IPS-20b (cell line): ENCODE measurements at regions not wholly inside any gene's neighbourhood (a gene's known extent, or its start where the extent isn't known, plus 50 kb on each side); places are given as distances from the start of the nearest gene placed in this dataset.

Experiments
- H3K27ac ChIP-seq: one replicate; pipeline ENCODE4 v1.5.1; 2013; ENCODE audit warnings: low read length
- H3K27me3 ChIP-seq: 2 replicates; pipeline ENCODE4 v1.6.1; 2013; ENCODE audit warnings: mild to moderate bottlenecking, low read length, inconsistent platforms; ENCODE audit not compliant: insufficient read depth
- H3K36me3 ChIP-seq: 2 replicates; pipeline ENCODE4 v1.6.1; 2013; ENCODE audit warnings: low read depth, mild to moderate bottlenecking, inconsistent platforms, low read length, moderate library complexity; ENCODE audit not compliant: insufficient read depth
- H3K4me1 ChIP-seq: 2 replicates; pipeline ENCODE4 v1.6.1; 2013; ENCODE audit warnings: mild to moderate bottlenecking, control low read depth, inconsistent platforms, low read length, moderate library complexity; ENCODE audit not compliant: insufficient read depth
- H3K4me3 ChIP-seq: 2 replicates; pipeline ENCODE4 v1.5.1; 2013; ENCODE audit warnings: mild to moderate bottlenecking, low read length, inconsistent platforms
- H3K9ac ChIP-seq: 2 replicates; pipeline ENCODE4 v1.6.1; 2013; ENCODE audit warnings: low read depth, mild to moderate bottlenecking, inconsistent platforms, low read length, moderate library complexity
- H3K9me3 ChIP-seq: 2 replicates; pipeline ENCODE4 v1.6.1; 2013; ENCODE audit warnings: mild to moderate bottlenecking, low read depth, low read length, inconsistent platforms; ENCODE audit not compliant: insufficient read depth

GRCh38 chr13:74406420-74406819 is 272.2 kb upstream of the KLF12 start:
- Histone ChIP-seq H3K36me3 (no peaks in the 10 kb centered on the region), H3K4me3 (no peak overlapping the region), H3K9me3 (no peaks in the 10 kb centered on the region), H3K9ac (no peak overlapping the region), H3K4me1 (no peaks in the 10 kb centered on the region), H3K27ac (no peak overlapping the region), H3K27me3 (no peaks in the 10 kb centered on the region)

- Histone ChIP-seq H3K9ac (no peak overlapping the region), H3K27ac (no peak overlapping the region), H3K27me3 (no peaks in the 10 kb centered on the region), H3K4me3 (no peak overlapping the region), H3K36me3 (no peaks in the 10 kb centered on the region), H3K9me3 (no peaks in the 10 kb centered on the region), H3K4me1 (no peaks in the 10 kb centered on the region)
Measured at GRCh38 chr13:74398599-74398998, 264.4 kb upstream of the KLF12 start.

- Histone ChIP-seq H3K27me3 (no peaks in the 10 kb centered on the region), H3K27ac (no peak overlapping the region), H3K9ac (no peak overlapping the region), H3K9me3 (no peaks in the 10 kb centered on the region), H3K36me3 (no peaks in the 10 kb centered on the region), H3K4me3 (no peak overlapping the region), H3K4me1 (no peaks in the 10 kb centered on the region)
Measured at GRCh38 chr13:74389056-74389455, 254.9 kb upstream of the KLF12 start.

- no peak overlapping the region for H3K9ac ChIP-seq
- H3K27me3 ChIP-seq, result no peaks in the 10 kb centered on the region
- no peaks in the 10 kb centered on the region for H3K4me1 ChIP-seq
- H3K27ac ChIP-seq, result no peak overlapping the region
- no peaks in the 10 kb centered on the region for H3K36me3 ChIP-seq
- H3K4me3 ChIP-seq, result no peak overlapping the region
- no peaks in the 10 kb centered on the region for H3K9me3 ChIP-seq
Measured at GRCh38 chr13:74388626-74389025, 254.4 kb upstream of the KLF12 start.

- Histone ChIP-seq H3K36me3 (no peaks in the 10 kb centered on the region), H3K9ac (no peak overlapping the region), H3K27ac (no peak overlapping the region), H3K9me3 (no peaks in the 10 kb centered on the region), H3K27me3 (no peaks in the 10 kb centered on the region), H3K4me3 (no peak overlapping the region), H3K4me1 (no peaks in the 10 kb centered on the region)
Measured at GRCh38 chr13:74372511-74372910, 238.3 kb upstream of the KLF12 start.

- Histone ChIP-seq H3K27me3 (no peaks in the 10 kb centered on the region), H3K4me1 (no peaks in the 10 kb centered on the region), H3K27ac (no peak overlapping the region), H3K4me3 (no peak overlapping the region), H3K9me3 (no peaks in the 10 kb centered on the region), H3K36me3 (no peaks in the 10 kb centered on the region), H3K9ac (no peak overlapping the region)
Measured at GRCh38 chr13:74367193-74367592, 233.0 kb upstream of the KLF12 start.

- Histone ChIP-seq H3K36me3 (no peaks in the 10 kb centered on the region), H3K27ac (no peak overlapping the region), H3K9me3 (no peaks in the 10 kb centered on the region), H3K4me1 (no peaks in the 10 kb centered on the region), H3K9ac (no peak overlapping the region), H3K27me3 (no peaks in the 10 kb centered on the region), H3K4me3 (no peak overlapping the region)
Measured at GRCh38 chr13:74361274-74361673, 227.1 kb upstream of the KLF12 start.

GRCh38 chr13:74346960-74347359 is 212.8 kb upstream of the KLF12 start:
- no peak overlapping the region for H3K9ac ChIP-seq

GRCh38 chr13:74338341-74338740 is 204.1 kb upstream of the KLF12 start:
- no peak overlapping the region for H3K9ac ChIP-seq
- no peak overlapping the region for H3K4me3 ChIP-seq
- H3K9me3 ChIP-seq, result no peaks in the 10 kb centered on the region

More at GRCh38 chr13:74346960-74347359, 212.8 kb upstream of the KLF12 start:
- H3K9me3 ChIP-seq, result no peaks in the 10 kb centered on the region
- H3K4me3 ChIP-seq, result no peak overlapping the region
- H3K27me3 ChIP-seq, result no peaks in the 10 kb centered on the region
- no peaks in the 10 kb centered on the region for H3K36me3 ChIP-seq
- H3K27ac ChIP-seq, result no peak overlapping the region
- no peaks in the 10 kb centered on the region for H3K4me1 ChIP-seq

GRCh38 chr13:74336546-74336945 is 202.3 kb upstream of the KLF12 start:
- Histone ChIP-seq H3K27ac (no peak overlapping the region), H3K36me3 (no peaks in the 10 kb centered on the region), H3K4me3 (no peak overlapping the region)

More at GRCh38 chr13:74338341-74338740, 204.1 kb upstream of the KLF12 start:
- H3K27ac ChIP-seq, result no peak overlapping the region
- peaks cover 5% of the 10 kb centered on the region; the same call in 1 of the 2 replicates for H3K4me1 ChIP-seq
- H3K36me3 ChIP-seq, result no peaks in the 10 kb centered on the region
- H3K27me3 ChIP-seq, result no peaks in the 10 kb centered on the region

GRCh38 chr13:74335370-74335769 is 201.2 kb upstream of the KLF12 start:
- H3K36me3 ChIP-seq, result no peaks in the 10 kb centered on the region
- H3K4me3 ChIP-seq, result no peak overlapping the region
- H3K9me3 ChIP-seq, result no peaks in the 10 kb centered on the region
- peaks cover 5% of the 10 kb centered on the region; the same call in 1 of the 2 replicates for H3K4me1 ChIP-seq
- no peak overlapping the region for H3K9ac ChIP-seq
- no peaks in the 10 kb centered on the region for H3K27me3 ChIP-seq
- H3K27ac ChIP-seq, result no peak overlapping the region

More at GRCh38 chr13:74336546-74336945, 202.3 kb upstream of the KLF12 start:
- no peak overlapping the region for H3K9ac ChIP-seq
- H3K9me3 ChIP-seq, result no peaks in the 10 kb centered on the region
- H3K27me3 ChIP-seq, result no peaks in the 10 kb centered on the region
- H3K4me1 ChIP-seq, result peaks cover 5% of the 10 kb centered on the region; the same call in 1 of the 2 replicates

GRCh38 chr13:74329962-74330361 is 195.8 kb upstream of the KLF12 start:
- Histone ChIP-seq H3K27me3 (no peaks in the 10 kb centered on the region), H3K36me3 (no peaks in the 10 kb centered on the region), H3K4me1 (no peaks in the 10 kb centered on the region), H3K27ac (no peak overlapping the region), H3K9ac (no peak overlapping the region), H3K4me3 (no peak overlapping the region), H3K9me3 (no peaks in the 10 kb centered on the region)

- no peaks in the 10 kb centered on the region for H3K27me3 ChIP-seq
- H3K27ac ChIP-seq, result no peak overlapping the region
- H3K9ac ChIP-seq, result no peak overlapping the region
- H3K4me1 ChIP-seq, result no peaks in the 10 kb centered on the region
- H3K9me3 ChIP-seq, result no peaks in the 10 kb centered on the region
- no peak overlapping the region for H3K4me3 ChIP-seq
- H3K36me3 ChIP-seq, result no peaks in the 10 kb centered on the region
Measured at GRCh38 chr13:74325106-74325505, 190.9 kb upstream of the KLF12 start.
